BLaER1 treated with 17β-estradiol and CSF1 and Interleukin-3, amounts not matched to agents 10 nM and 100 nM (cell line): ENCODE measurements at regions not wholly inside any gene's neighbourhood (a gene's known extent, or its start where the extent isn't known, plus 50 kb on each side); places are given as distances from the start of the nearest gene placed in this dataset.
"Not testable (repeated sequence)": the region's sequence is repeated elsewhere in the genome, so short reads cannot be mapped to it uniquely, and the experiment has no call there.

Source experiments
- H3K27ac ChIP-seq, 11 experiments: shearing (Covaris generic); formaldehyde crosslinking; 2 replicates each; pipeline ENCODE4 v1.8.1; 2022
- H3K27me3 ChIP-seq, 11 experiments: shearing (Covaris generic); formaldehyde crosslinking; 2 replicates each; pipeline ENCODE4 v1.8.1; 2022
- H3K36me3 ChIP-seq, 11 experiments: shearing (Covaris generic); formaldehyde crosslinking; 2 replicates each; pipeline ENCODE4 v1.8.1; 2022
- H3K4me1 ChIP-seq, 10 experiments: shearing (Covaris generic); formaldehyde crosslinking; 2 replicates each; pipeline ENCODE4 v1.8.1; 2022
- H3K4me2 ChIP-seq, 11 experiments: shearing (Covaris generic); formaldehyde crosslinking; 2 replicates each; pipeline ENCODE4 v1.8.1; 2022
- H3K4me3 ChIP-seq, 10 experiments: shearing (Covaris generic); formaldehyde crosslinking; 2 replicates each; pipeline ENCODE4 v1.8.1; 2022
- H3K9ac ChIP-seq, 11 experiments: shearing (Covaris generic); formaldehyde crosslinking; 2 replicates each; pipeline ENCODE4 v1.8.1; 2022
- H3K9me3 ChIP-seq, 11 experiments: shearing (Covaris generic); formaldehyde crosslinking; replicated peaks in 1 of 11; 2 replicates each; pipeline ENCODE4 v1.8.1; 2022
- H4K20me1 ChIP-seq, 11 experiments: shearing (Covaris generic); formaldehyde crosslinking; 2 replicates each; pipeline ENCODE4 v1.8.1; 2022

DNA sequence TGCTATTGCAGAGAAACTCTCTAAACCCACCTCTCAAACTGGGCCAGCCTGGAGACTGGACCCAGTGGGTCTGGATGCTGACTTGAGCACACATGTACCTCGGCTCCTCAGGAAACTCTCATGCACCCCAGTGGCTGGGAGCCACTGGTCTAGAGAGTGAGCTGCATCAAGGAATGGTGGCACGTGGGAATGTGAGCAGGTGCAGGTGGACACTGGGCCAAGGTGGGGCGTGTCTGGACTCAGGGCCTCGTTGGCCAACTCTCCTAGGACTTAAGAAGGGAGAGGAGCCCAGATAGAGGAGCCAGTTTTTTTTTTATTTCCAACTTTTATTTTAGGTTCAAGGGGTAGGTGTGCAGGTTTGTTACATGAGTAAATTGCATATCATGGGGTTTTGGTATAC lies 75.5 kb upstream of the PLGLB2 start:
- not testable (repeated sequence) for H3K9ac ChIP-seq, H3K4me3 ChIP-seq, H3K4me2 ChIP-seq, H4K20me1 ChIP-seq, H3K9me3 ChIP-seq, H3K27me3 ChIP-seq, H3K36me3 ChIP-seq, H3K27ac ChIP-seq, H3K4me1 ChIP-seq

DNA sequence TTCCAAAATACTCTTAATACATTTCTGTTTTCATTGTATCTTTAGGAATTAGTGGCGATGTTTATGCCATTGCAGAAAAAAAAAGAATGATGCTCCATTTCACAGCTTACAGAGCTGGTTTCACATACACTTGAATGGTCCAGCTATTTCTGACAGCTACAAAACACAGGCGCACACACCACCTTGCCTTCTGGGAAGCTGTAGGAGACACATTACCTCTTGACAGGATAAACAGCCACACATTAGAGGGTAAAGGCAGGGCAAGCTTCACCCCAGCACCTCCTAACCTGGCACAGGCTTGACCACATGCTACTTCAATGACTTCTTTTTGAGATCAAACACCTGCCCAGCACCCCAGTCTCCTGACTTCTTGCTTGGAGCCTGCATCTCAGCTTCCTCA lies 73.2 kb upstream of the PLGLB2 start:
- not testable (repeated sequence) for H3K9ac ChIP-seq, H3K4me1 ChIP-seq, H3K4me3 ChIP-seq

DNA sequence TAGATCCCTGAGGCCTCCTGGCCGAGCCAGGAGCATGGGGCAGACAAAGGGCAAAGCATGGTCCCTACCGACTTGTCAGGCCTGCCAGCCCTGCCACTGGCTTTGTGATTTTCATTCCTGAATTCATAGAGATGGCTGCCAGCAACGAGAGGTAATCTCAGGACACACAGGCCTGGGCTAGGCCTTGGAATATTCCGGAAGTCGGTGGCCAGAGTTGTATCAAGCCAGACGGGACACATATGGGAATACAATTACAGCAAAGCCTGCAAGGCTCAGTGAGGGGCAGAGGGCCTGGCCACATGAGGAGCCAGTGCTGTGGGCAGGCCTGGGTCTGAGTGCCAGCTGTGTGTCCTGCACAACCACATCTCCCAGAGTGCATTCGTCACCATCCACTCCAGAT lies 72.4 kb upstream of the PLGLB2 start:
- not testable (repeated sequence) for H3K4me2 ChIP-seq, H3K9ac ChIP-seq, H3K27ac ChIP-seq, H3K27me3 ChIP-seq, H3K9me3 ChIP-seq, H4K20me1 ChIP-seq, H3K4me3 ChIP-seq, H3K36me3 ChIP-seq, H3K4me1 ChIP-seq

More for the DNA sequence above, 73.2 kb upstream of the PLGLB2 start:
- not testable (repeated sequence) for H3K9me3 ChIP-seq, H3K4me2 ChIP-seq, H3K27me3 ChIP-seq, H4K20me1 ChIP-seq, H3K27ac ChIP-seq, H3K36me3 ChIP-seq

- H3K9me3 ChIP-seq, H3K27me3 ChIP-seq, H3K36me3 ChIP-seq, H4K20me1 ChIP-seq, H3K4me3 ChIP-seq, H3K27ac ChIP-seq, H3K9ac ChIP-seq, H3K4me2 ChIP-seq, H3K4me1 ChIP-seq: not testable (repeated sequence)
Observed at GRCh38 chr2:87677421-87677923, 70.4 kb upstream of the PLGLB2 start.

- not testable (repeated sequence) for H3K36me3 ChIP-seq, H3K27ac ChIP-seq, H3K27me3 ChIP-seq, H4K20me1 ChIP-seq, H3K9ac ChIP-seq, H3K4me1 ChIP-seq, H3K4me2 ChIP-seq, H3K9me3 ChIP-seq, H3K4me3 ChIP-seq
Observed at GRCh38 chr2:87678742-87679173, 69.1 kb upstream of the PLGLB2 start.

- not testable (repeated sequence) for H3K9me3 ChIP-seq, H3K9ac ChIP-seq, H4K20me1 ChIP-seq, H3K27me3 ChIP-seq, H3K4me3 ChIP-seq, H3K4me1 ChIP-seq, H3K4me2 ChIP-seq, H3K27ac ChIP-seq, H3K36me3 ChIP-seq
Observed at GRCh38 chr2:87679950-87680349, 67.9 kb upstream of the PLGLB2 start.

DNA sequence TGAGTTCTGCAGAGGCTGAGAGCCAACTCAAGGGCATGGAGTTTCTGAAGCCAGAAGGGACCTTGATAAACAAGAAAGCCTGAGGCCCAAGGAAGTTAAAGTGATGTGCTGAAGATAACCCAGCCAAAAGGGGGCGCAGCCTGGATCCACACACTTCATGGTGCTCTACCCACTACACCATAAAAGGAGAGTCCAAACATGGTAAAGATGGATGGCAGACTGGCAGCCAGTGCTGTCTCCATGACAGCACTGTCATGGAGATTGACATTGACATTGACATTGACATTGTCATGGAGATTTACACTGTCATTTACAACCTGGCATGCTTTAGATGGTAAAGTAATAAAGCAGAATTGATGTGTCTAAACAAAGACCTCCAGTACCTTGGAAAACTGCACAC lies 67.2 kb upstream of the PLGLB2 start:
- not testable (repeated sequence) for H3K27me3 ChIP-seq, H3K4me2 ChIP-seq, H3K36me3 ChIP-seq, H4K20me1 ChIP-seq, H3K9me3 ChIP-seq, H3K9ac ChIP-seq, H3K4me1 ChIP-seq, H3K27ac ChIP-seq, H3K4me3 ChIP-seq

DNA sequence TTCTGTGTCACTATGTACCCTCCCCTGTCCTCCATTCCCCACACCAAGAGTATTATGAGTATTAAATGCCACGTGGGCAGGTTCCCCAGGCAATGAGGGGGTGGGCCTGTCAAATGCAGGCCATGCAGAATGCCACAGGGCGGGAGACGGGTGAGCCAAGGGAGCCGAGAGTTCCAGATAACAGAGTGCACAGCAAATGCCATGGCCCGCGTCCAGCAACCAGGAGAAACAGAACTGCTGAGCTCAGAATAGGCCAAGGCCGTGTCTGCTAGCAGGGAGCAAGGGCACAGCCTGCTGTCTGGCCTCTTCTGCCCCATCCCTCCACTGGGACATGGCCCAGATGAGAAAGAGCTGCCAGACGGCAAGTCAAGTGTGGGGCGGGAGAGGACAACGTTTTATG lies 64.4 kb upstream of the PLGLB2 start:
- H3K4me3 ChIP-seq, H3K4me2 ChIP-seq, H3K9ac ChIP-seq, H3K27ac ChIP-seq, H3K9me3 ChIP-seq, H3K36me3 ChIP-seq, H3K27me3 ChIP-seq, H4K20me1 ChIP-seq: not testable (repeated sequence)
- peaks cover 0 to 14% (median 0%) of the 10 kb centered on the region in 10 experiments; a peak in 7 of 20 replicates for H3K4me1 ChIP-seq

DNA sequence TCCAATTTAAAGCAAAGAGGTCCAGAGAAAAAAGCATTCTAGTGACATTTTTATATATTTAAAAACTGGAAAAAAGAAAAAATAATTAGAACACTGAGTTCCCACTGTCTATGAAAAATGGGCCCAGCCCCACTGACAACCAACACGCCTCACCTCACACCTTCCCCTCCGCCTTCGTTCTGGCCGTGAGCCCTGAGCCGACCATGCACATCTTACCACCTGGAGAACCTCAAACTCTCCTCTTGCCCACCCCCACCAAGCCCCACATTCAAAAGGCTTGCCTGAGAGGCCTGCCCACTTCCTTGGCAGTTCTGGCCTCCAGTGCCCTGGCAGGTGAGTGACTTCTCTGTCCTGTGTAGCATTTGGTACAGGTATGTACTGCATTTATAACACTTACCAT lies 63.9 kb upstream of the PLGLB2 start:
- not testable (repeated sequence) for H3K27ac ChIP-seq, H3K27me3 ChIP-seq, H3K36me3 ChIP-seq, H3K4me2 ChIP-seq, H3K9me3 ChIP-seq, H3K9ac ChIP-seq, H4K20me1 ChIP-seq, H3K4me3 ChIP-seq
- peaks cover 0 to 19% (median 0%) of the 10 kb centered on the region in 10 experiments; a peak in 7 of 20 replicates for H3K4me1 ChIP-seq

DNA sequence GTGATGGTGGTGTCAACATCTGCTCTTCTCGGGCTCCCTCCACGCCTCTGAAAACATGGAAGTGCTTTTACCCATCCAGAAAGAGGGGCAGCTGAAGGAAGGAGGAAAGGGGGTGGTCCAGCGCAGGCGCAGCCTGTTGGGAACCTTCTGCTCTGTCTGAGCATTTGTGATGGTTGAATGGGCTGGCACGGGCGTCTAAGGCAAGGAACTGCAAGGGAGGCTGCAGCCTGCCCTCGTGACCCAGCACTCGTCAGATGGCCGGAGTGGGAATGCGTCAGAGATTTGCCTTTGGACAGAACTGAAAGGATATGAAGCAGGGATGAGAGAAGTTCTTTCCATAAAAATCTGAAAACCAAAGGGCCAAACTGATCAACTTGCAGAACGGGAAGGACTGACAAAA lies 62.3 kb upstream of the PLGLB2 start:
- H3K9me3 ChIP-seq, H3K27ac ChIP-seq, H3K27me3 ChIP-seq, H3K4me3 ChIP-seq, H3K9ac ChIP-seq, H4K20me1 ChIP-seq, H3K36me3 ChIP-seq: not testable (repeated sequence)
- Histone ChIP-seq H3K4me2 (peak overlapping the region in 1 of 11 experiments; percentile 28; a peak in 1 of 22 replicates), H3K4me1 (peaks cover 0 to 19% (median 0%) of the 10 kb centered on the region in 10 experiments; a peak in 7 of 20 replicates)

DNA sequence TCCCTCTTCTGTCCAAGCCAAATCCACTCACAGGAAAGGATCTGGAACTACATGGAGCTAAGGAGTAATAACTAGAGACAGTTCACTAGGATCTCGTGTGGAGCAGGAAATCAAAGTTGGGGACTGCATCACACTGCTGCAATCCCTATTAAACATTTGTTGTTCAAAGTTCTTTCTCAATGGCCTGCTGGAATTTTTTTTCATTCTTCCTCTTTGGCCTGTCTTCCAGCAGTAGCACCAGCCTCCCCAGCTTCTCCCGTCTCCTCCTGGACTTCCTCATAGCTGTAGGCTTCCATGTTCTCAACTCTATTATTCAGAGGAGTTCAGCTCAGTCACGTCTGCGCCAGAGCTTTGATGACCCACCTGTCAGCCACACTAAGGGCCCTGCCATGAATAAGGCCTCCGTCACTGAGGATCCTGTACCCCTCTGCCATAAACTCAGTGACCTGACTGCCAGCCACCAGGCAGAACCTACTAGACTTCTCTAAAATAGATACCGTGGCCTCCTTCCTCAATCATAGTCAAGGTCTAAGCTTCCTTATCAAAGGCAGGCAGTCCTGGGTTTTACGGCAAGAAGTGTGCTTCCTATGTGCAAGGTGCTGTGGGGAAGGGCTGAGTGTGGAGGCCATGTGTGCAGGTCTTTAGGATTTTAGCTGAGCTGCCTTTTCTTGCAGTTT lies 60.9 kb upstream of the PLGLB2 start:
- H3K27ac ChIP-seq, H3K27me3 ChIP-seq, H3K9me3 ChIP-seq, H4K20me1 ChIP-seq, H3K9ac ChIP-seq, H3K4me2 ChIP-seq, H3K36me3 ChIP-seq, H3K4me3 ChIP-seq: not testable (repeated sequence)
- H3K4me1 ChIP-seq: peaks cover 0 to 19% (median 0%) of the 10 kb centered on the region in 10 experiments; a peak in 7 of 20 replicates

DNA sequence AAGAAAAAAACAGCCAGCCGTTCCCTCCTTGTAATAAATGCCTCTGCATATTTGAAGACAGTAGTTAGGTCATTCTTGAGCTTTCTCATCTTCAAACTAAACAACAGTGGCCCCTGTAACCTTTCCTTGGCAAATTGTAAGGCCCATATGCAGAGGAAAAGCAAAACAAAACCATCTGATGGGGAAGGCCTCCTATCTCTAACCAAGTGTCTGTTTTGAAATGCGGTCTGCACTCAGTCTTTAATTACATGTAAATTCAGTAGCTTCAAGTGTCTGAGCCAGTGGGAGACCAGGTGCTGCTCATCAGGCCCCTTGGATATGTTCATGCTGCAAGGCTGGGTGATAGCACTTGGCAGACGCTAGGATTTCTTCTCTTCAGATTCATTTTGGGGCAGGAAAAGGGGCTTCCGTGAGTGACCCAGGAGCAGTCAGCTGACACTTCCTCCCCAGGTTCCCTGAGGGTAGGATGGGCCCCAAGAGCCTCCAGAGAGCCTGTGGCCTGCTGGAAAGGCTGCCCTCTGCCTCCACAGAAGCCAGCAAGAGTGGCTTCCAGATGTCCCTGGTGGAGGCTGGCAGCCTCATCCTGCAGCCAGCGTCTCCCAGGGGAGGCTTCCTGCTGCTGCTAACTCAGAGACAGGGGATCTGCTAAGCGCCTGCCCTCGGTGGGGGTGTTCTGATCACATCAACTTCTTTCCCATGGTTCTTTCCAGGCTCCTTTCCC lies 60.2 kb upstream of the PLGLB2 start:
- H3K27me3 ChIP-seq, H3K9ac ChIP-seq, H3K36me3 ChIP-seq, H3K27ac ChIP-seq, H4K20me1 ChIP-seq, H3K4me3 ChIP-seq, H3K9me3 ChIP-seq: not testable (repeated sequence)
- Histone ChIP-seq H3K4me2 (peak overlapping the region in 7 of 11 experiments; percentile 33 to 53 (median 39); a peak in 8 of 22 replicates), H3K4me1 (peaks cover 0 to 19% (median 0%) of the 10 kb centered on the region in 10 experiments; a peak in 7 of 20 replicates)

DNA sequence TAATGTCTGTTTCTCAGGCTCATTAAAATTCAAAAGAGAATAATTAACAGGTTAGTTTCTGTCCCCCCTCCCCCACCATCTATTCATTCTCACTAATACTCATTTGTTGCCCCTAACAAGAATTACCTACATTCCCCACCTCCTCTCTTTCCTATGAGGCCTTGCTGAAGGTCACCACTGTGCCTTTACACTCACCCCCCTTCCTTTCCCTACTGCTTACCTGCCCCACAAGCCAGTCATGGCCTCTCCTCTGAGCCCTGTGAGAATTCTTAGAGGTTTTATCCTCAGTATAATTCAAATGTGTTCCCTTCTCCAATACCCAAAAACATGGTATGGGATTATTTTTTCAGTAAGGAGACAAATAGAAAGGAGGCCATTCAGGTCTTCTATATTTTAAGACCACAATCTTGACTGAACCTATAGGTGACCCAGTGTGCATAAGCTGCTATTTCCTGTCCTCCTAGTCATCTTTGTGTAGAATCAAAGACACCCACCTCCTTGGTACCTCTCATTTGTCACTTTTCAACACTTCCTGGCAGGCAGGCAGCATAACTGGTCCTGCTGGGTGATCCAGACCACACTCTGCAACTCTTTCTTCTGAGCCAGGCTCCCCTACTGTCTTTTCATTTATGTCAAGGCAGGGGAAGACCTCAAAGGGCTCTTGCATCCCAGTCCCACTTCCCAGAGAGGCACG lies 55.8 kb upstream of the PLGLB2 start:
- peaks cover 0 to 13% (median 0%) of the 10 kb centered on the region in 10 experiments; a peak in 7 of 20 replicates for H3K4me1 ChIP-seq
- H3K27me3 ChIP-seq, H3K4me2 ChIP-seq, H3K27ac ChIP-seq, H3K4me3 ChIP-seq, H3K9ac ChIP-seq, H3K36me3 ChIP-seq, H3K9me3 ChIP-seq, H4K20me1 ChIP-seq: not testable (repeated sequence)

DNA sequence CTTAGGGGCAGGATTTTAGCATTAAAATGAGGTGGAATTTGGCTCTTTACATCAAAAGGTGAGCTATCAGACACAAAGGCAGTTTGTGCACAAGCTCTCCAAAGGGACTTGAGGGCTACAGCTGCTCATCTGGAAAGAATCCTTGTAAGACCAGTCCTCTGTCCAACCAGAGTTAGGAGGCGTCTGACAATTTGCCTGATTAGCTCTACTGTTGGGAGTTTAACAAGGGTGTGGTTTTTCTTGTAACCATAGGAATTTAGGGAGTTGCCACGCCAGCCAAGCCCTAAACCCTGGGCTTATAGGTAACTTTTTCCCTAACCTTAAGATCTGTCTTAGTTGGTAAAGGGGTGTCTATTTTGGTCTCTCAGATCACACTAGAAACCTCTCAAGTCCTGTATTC lies 55.0 kb upstream of the PLGLB2 start:
- H3K4me2 ChIP-seq, H3K9me3 ChIP-seq, H3K9ac ChIP-seq, H3K27me3 ChIP-seq, H3K27ac ChIP-seq, H4K20me1 ChIP-seq, H3K36me3 ChIP-seq, H3K4me3 ChIP-seq: not testable (repeated sequence)
- H3K4me1 ChIP-seq: peaks cover 0 to 10% (median 0%) of the 10 kb centered on the region in 10 experiments; a peak in 7 of 20 replicates
